Thyroid gland (tissue), 4 donors: ENCODE measurements at regions not wholly inside any gene's neighbourhood (a gene's known extent, or its start where the extent isn't known, plus 50 kb on each side); places are given as distances from the start of the nearest gene placed in this dataset.

ENCODE experiments used
- POLR2A ChIP-seq, 2 donors: fragments of 450-650 bp; IDR thresholded peaks; one replicate each; pipeline ENCODE4 v1.6.1; 2017; ENCODE audit warnings: antibody characterized with exemption in 2 of 2, mild to moderate bottlenecking in 2 of 2, moderate library complexity in 1 of 2
- TF ChIP-seq, protein P1 (sequence below), 6 experiments: fragments of 200-600 bp in 3 of 6; fragments of 450-650 bp in 3 of 6; sonication (generic) in 3 of 6; IDR thresholded peaks; one replicate each; pipeline ENCODE4 v1.5.1; 2016 to 2019; ENCODE audit warnings: antibody characterized with exemption in 6 of 6, mild to moderate bottlenecking in 2 of 6, inconsistent platforms in 1 of 6, moderate library complexity in 1 of 6

DNA sequence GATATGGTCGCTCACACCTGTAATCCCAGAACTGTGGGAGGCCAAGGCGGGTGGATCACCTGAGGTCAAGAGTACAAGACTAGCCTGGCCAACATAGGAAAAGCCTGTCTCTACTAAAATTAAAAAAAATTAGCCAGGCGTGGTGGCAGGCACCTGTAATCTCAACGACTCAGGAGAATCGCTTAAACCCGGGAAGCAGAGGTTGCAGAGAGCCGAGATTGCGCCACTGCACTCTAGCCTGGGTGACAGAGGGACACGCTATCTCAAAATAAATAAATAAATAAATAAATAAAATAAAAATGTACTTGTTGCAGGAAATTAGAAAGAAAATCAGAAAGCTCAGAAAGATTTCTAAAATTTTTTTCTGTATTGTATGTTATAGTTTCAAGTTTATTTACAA lies 113.9 kb downstream of the LITAF start:
- TF ChIP-seq, protein P1, sequence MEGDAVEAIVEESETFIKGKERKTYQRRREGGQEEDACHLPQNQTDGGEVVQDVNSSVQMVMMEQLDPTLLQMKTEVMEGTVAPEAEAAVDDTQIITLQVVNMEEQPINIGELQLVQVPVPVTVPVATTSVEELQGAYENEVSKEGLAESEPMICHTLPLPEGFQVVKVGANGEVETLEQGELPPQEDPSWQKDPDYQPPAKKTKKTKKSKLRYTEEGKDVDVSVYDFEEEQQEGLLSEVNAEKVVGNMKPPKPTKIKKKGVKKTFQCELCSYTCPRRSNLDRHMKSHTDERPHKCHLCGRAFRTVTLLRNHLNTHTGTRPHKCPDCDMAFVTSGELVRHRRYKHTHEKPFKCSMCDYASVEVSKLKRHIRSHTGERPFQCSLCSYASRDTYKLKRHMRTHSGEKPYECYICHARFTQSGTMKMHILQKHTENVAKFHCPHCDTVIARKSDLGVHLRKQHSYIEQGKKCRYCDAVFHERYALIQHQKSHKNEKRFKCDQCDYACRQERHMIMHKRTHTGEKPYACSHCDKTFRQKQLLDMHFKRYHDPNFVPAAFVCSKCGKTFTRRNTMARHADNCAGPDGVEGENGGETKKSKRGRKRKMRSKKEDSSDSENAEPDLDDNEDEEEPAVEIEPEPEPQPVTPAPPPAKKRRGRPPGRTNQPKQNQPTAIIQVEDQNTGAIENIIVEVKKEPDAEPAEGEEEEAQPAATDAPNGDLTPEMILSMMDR (IDR thresholded peaks at IDR 0.05) = no peak
- TF ChIP-seq POLR2A (IDR thresholded peaks at IDR 0.05) = no peak
